HUES48 (cell line): ENCODE measurements at regions not wholly inside any gene's neighbourhood (a gene's known extent, or its start where the extent isn't known, plus 50 kb on each side); places are given as distances from the start of the nearest gene placed in this dataset.
"Not testable (repeated sequence)": the region's sequence is repeated elsewhere in the genome, so short reads cannot be mapped to it uniquely, and the experiment has no call there.

Experiments used
- H3K27ac ChIP-seq: one replicate; pipeline ENCODE4 v1.7.0; 2013; ENCODE audit warnings: low read depth, low read length, inconsistent platforms
- H3K27me3 ChIP-seq: 2 replicates; pipeline ENCODE4 v1.6.1; 2013; ENCODE audit warnings: mild to moderate bottlenecking, low read length; ENCODE audit not compliant: control insufficient read depth, insufficient read depth
- H3K36me3 ChIP-seq: 2 replicates; pipeline ENCODE4 v1.6.1; 2013; ENCODE audit warnings: low read length; ENCODE audit not compliant: control insufficient read depth, insufficient read depth
- H3K4me1 ChIP-seq: 2 replicates; pipeline ENCODE4 v1.6.1; 2013; ENCODE audit warnings: mild to moderate bottlenecking, low read length; ENCODE audit not compliant: control insufficient read depth, insufficient read depth
- H3K4me3 ChIP-seq: 2 replicates; pipeline ENCODE4 v1.5.1; 2013; ENCODE audit warnings: mild to moderate bottlenecking, low read depth, low read length
- H3K9ac ChIP-seq: 2 replicates; pipeline ENCODE4 v1.6.1; 2013; ENCODE audit warnings: mild to moderate bottlenecking, low read depth, low read length, moderate library complexity
- H3K9me3 ChIP-seq: 2 replicates; pipeline ENCODE4 v1.6.1; 2013; ENCODE audit warnings: low read length; ENCODE audit not compliant: control insufficient read depth, insufficient read depth

DNA sequence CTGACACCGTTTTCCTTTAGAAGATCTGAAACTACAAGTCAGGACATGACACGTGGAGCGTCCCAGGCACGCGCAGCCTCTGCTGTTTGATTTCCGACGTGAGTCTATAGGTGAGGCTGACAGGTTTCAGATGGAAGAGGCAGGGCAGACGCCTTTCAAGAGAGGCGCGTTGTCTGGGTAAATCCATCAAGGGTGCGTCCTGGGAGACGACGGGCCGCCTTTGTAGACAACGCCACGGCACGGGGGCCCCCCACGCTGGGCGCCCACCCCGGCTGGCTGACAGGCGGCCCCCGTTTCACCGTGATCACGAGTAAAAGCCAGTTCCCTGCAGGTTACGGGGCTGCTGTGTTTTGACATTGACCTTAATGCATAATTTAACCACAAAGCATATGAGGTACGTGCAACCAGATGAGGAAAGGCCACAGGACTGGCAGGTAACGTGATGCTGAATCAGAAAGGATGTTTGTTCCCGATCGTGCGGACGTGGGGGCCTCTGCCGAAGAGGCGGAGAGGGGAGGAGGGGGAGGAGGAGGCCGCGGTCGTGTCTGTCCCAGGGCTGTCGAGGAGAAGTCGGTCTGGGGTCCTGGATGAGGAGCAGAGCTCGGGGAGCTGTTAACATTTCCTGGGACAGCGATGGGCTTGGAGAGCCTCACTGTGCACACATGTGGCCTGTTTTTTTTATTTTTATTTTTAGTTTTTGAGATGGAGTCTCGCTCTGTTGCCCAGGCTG, 51.1 kb upstream of the PPP2R3B start:
- Histone ChIP-seq H3K27ac (no peak overlapping the region), H3K36me3 (no peaks in the 10 kb centered on the region), H3K4me1 (peaks cover 4% of the 10 kb centered on the region; the same call in 1 of the 2 replicates), H3K9ac (no peak overlapping the region), H3K4me3 (no peak overlapping the region), H3K9me3 (no peaks in the 10 kb centered on the region), H3K27me3 (peaks cover 5% of the 10 kb centered on the region; the same call in 1 of the 2 replicates)

DNA sequence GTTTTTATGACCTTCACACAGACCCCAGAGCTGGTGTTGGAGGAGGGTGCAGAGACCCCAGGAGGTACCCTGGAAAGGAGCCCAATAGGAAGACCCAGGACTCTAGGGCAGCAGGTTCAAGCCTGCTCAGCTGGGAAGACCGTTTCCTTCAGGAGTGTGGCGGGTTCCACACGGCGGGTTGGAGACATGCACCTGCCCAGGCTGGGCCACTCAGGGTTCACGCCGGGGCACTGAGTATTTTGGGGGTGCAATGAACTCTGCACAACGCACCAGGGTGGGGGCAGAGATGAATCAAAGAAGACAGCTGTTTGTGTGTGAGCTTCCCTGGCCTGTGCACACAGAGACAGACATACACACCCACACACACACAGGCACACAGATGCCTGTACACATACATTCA, 52.5 kb upstream of the PPP2R3B start:
- no peaks in the 10 kb centered on the region for H3K36me3 ChIP-seq
- no peak overlapping the region for H3K9ac ChIP-seq
- H3K27me3 ChIP-seq = peaks cover 16% of the 10 kb centered on the region
- H3K4me1 ChIP-seq = peaks cover 4% of the 10 kb centered on the region; the same call in 1 of the 2 replicates
- H3K9me3 ChIP-seq = no peaks in the 10 kb centered on the region
- H3K27ac ChIP-seq = no peak overlapping the region
- H3K4me3 ChIP-seq = no peak overlapping the region

GRCh38 chrX:439719-440118, 53.0 kb upstream of the PPP2R3B start:
- Histone ChIP-seq H3K27ac (no peak overlapping the region), H3K9ac (no peak overlapping the region), H3K4me1 (peaks cover 4% of the 10 kb centered on the region; the same call in 1 of the 2 replicates), H3K36me3 (no peaks in the 10 kb centered on the region), H3K27me3 (peaks cover 16% of the 10 kb centered on the region), H3K4me3 (no peak overlapping the region), H3K9me3 (no peaks in the 10 kb centered on the region)

GRCh38 chrX:440636-441035, 53.9 kb upstream of the PPP2R3B start:
- Histone ChIP-seq H3K9me3 (no peaks in the 10 kb centered on the region), H3K9ac (no peak overlapping the region), H3K27ac (no peak overlapping the region), H3K4me3 (no peak overlapping the region), H3K36me3 (no peaks in the 10 kb centered on the region), H3K27me3 (peaks cover 16% of the 10 kb centered on the region), H3K4me1 (peaks cover 9% of the 10 kb centered on the region)

DNA sequence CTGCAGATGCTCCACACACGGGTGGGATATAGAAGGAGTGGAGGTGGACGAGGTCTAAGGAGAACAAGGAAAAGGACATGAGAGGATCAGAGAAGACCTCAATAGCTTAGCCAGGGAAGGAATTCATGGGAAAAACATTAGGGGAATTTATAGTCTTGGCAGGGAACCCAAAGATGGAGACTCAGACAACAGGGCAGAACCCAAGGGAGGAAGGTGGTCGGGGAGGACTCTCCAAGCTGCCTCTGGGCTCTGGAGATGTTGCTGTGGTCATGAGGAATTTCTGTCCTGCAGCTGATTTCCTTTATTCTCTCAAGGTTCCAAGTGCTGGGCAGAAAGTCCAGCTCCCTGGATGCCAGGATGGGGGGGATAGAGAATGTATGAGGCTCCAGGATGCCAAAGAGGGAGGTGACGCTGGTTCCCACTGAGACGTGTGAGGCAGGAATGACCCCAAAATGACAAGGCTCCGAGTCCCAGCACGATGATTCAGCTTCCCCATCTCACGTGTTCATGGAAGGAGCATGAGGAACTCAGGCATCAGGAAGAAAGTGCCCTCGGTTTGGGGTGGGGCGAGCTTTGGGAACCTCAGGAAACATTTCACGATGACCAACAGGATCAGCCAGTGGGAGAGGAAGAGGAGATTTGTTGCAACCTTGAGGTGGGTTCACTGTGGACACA, 57.0 kb upstream of the PPP2R3B start:
- H3K27me3 ChIP-seq = peaks cover 11% of the 10 kb centered on the region
- H3K4me1 ChIP-seq = peaks cover 11% of the 10 kb centered on the region
- H3K9ac ChIP-seq = no peak overlapping the region
- no peak overlapping the region for H3K4me3 ChIP-seq
- no peaks in the 10 kb centered on the region for H3K36me3 ChIP-seq
- no peaks in the 10 kb centered on the region for H3K9me3 ChIP-seq
- H3K27ac ChIP-seq = no peak overlapping the region

DNA sequence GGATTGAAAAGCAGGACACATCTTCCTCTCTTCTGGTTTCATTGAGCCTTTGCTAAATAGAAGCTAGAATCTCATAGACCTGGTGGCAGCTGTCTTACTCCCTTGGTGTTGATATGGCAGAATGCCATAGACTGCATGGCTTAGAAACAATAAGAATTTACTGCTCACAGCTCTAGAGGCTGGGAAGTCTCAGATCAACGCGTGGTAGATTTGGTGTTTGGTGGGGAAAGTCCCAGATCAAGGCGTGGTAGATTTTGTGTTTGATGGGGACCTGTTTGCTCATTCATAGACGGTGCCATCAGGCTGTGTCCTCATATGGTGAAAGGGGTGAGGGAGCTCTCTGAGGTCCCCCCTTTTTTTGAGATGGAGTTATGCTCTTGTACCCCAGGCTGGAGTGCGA, 57.6 kb upstream of the PPP2R3B start:
- H3K36me3 ChIP-seq = no peaks in the 10 kb centered on the region
- peaks cover 11% of the 10 kb centered on the region for H3K27me3 ChIP-seq
- no peaks in the 10 kb centered on the region for H3K9me3 ChIP-seq
- no peak overlapping the region for H3K27ac ChIP-seq
- peaks cover 15% of the 10 kb centered on the region for H3K4me1 ChIP-seq
- no peak overlapping the region for H3K4me3 ChIP-seq
- H3K9ac ChIP-seq = no peak overlapping the region

DNA sequence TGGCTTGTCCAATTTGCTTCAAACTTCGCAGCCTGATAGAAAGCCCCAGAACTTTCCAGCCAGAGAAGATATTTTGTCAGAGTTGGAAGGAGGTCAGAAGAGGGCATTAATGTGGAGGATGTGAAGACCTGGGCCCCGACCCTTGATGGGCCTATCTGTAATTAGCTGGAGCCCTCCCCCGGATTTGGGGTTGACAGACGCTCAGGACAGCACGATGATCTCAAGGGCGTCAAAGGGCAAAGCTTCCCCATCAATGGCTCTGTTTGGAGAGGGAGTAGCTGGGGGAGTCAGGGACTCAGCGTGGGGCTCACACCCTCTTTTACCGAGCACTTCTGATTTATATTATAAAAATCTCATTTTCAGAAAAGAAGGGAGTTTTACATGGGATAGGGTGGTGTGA, 59.0 kb upstream of the PPP2R3B start:
- Histone ChIP-seq H3K4me3 (peak overlapping the region; percentile 52), H3K27ac (peak overlapping the region; percentile 72)

DNA sequence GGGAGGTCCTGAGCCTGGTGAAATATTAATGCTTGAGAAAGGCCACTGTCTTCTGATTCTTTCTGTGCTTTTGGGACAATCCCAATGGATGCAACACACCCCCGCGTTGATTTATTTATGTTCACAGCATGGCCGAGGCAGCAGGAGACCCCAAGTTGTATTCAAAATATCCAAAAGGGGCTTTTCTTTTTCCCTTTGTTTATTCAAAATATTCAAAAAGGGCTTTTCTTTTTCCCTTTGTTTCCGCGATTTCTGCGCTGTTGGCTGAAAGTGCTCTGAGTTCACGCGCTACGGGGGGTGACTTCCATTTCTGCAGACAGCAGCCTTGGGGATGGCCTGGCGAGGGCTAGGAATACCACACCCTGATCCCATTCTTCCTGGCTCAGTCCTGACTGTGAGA, 59.5 kb upstream of the PPP2R3B start:
- Histone ChIP-seq H3K9ac (peak overlapping the region; percentile 42; the same call in 1 of the 2 replicates), H3K27me3 (peaks cover 11% of the 10 kb centered on the region), H3K4me1 (peaks cover 15% of the 10 kb centered on the region), H3K4me3 (peak overlapping the region; percentile 52), H3K9me3 (no peaks in the 10 kb centered on the region), H3K27ac (peak overlapping the region; percentile 72), H3K36me3 (no peaks in the 10 kb centered on the region)

More for the DNA sequence above, 59.0 kb upstream of the PPP2R3B start:
- peak overlapping the region; percentile 42; the same call in 1 of the 2 replicates for H3K9ac ChIP-seq
- no peaks in the 10 kb centered on the region for H3K9me3 ChIP-seq
- H3K36me3 ChIP-seq = no peaks in the 10 kb centered on the region
- H3K4me1 ChIP-seq = peaks cover 15% of the 10 kb centered on the region
- peaks cover 11% of the 10 kb centered on the region for H3K27me3 ChIP-seq

DNA sequence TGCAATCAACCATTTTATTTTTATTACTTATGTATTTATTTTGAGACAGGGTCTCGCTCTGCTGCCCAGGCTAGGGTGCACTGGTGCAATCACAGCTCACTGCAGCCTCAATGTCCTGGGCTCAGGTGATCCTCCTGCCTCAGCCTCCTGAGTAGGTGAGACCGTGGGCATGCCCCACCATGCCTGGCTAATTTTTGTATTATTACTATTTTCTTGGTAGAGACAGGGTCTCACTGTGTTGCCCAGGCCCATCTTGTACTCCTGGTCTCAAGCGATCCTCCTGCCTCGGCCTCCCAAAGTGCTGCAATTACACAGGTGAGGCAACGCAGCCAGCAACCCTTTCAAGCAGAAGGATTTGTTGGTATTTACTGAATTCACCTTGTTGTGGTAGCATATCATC, 60.3 kb upstream of the PPP2R3B start:
- Histone ChIP-seq H3K36me3 (no peaks in the 10 kb centered on the region), H3K27ac (no peak overlapping the region), H3K9ac (no peak overlapping the region), H3K9me3 (no peaks in the 10 kb centered on the region), H3K4me3 (no peak overlapping the region), H3K27me3 (peaks cover 11% of the 10 kb centered on the region), H3K4me1 (peaks cover 15% of the 10 kb centered on the region)

- not testable (repeated sequence) for H3K9me3 ChIP-seq
Observed at GRCh38 chrX:451750-452149, 65.0 kb upstream of the PPP2R3B start.

DNA sequence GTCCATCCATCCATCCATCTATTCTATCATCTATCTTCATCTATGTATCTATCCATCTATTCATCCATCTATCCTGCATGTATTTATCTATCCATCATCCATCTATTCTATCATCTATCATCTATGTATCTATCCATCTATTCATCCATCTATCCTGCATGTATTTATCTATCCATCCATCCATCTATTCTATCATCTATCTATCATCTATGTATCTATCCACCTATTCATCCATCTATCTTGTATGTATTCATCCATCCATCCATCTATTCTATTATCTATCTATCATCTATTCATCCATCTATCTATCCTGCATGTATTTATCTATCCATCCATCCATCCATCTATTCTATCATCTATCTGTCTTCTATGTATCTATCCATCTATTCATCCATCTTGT, 65.9 kb upstream of the PPP2R3B start:
- Histone ChIP-seq H3K27ac (no peak overlapping the region), H3K4me3 (no peak overlapping the region), H3K9ac (no peak overlapping the region), H3K4me1 (0 out of 2 replicates have a peak, but pooled peaks cover 5% of the 10 kb centered on the region), H3K36me3 (no peaks in the 10 kb centered on the region), H3K9me3 (no peaks in the 10 kb centered on the region), H3K27me3 (no peaks in the 10 kb centered on the region)

More at GRCh38 chrX:451750-452149, 65.0 kb upstream of the PPP2R3B start:
- not testable (repeated sequence) for H3K27me3 ChIP-seq, H3K9ac ChIP-seq, H3K4me1 ChIP-seq, H3K27ac ChIP-seq, H3K36me3 ChIP-seq, H3K4me3 ChIP-seq
